Rectal smooth muscle tissue (tissue), 1 donor: ENCODE measurements at regions not wholly inside any gene's neighbourhood (a gene's known extent, or its start where the extent isn't known, plus 50 kb on each side); places are given as distances from the start of the nearest gene placed in this dataset.

Source experiments
- H3K27ac ChIP-seq: one replicate; pipeline ENCODE4 v1.7.0; 2013; ENCODE audit warnings: low read depth, low read length, inconsistent platforms
- H3K27me3 ChIP-seq: one replicate; pipeline ENCODE4 v1.7.0; 2013; ENCODE audit warnings: low read length; ENCODE audit not compliant: control insufficient read depth, insufficient read depth
- H3K36me3 ChIP-seq: one replicate; pipeline ENCODE4 v1.7.0; 2013; ENCODE audit warnings: low read length; ENCODE audit not compliant: control insufficient read depth, insufficient read depth
- H3K4me1 ChIP-seq: one replicate; pipeline ENCODE4 v1.7.0; 2013; ENCODE audit warnings: low read length; ENCODE audit not compliant: control insufficient read depth, insufficient read depth
- H3K4me3 ChIP-seq: one replicate; pipeline ENCODE4 v1.7.0; 2013; ENCODE audit warnings: low read length
- H3K9ac ChIP-seq: one replicate; pipeline ENCODE4 v1.7.0; 2013; ENCODE audit warnings: low read length

DNA sequence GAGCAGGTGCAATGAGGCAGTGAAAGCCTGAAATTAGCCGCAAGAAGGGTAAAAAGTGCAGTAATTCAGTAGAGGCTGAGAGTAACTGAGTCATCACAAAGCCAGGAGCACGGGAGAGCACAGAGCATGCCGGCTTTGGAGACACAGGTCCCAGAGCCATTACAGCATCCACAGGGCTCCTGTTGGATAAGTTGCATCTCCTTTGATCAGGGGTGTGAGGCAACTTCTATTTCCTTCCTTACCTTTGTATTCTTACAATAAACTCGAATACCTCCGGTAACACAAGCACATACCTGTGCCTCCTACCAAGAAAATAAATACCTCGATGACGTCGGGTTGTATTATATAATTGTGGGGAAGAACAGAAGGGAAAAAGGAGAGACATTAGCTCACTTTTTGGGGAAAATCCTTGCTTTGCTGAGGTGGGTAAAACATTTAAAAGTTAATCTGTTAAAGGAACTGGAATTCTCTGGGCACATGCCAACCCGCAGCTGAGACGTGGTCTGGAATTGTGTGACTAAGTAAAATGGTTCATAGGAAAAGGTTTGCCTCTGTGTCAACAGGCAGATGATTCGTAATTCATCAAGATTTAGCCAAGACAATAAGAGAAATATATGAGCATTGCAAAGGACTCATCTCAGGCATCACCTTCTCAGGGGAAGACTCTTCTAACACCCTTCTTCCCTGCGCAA, 360.7 kb upstream of the ZFP64 start:
- no peak overlapping the region for H3K27ac ChIP-seq
- H3K9ac ChIP-seq, result no peak overlapping the region
- H3K27me3 ChIP-seq, result no peaks in the 10 kb centered on the region
- H3K4me3 ChIP-seq, result no peak overlapping the region
- no peaks in the 10 kb centered on the region for H3K4me1 ChIP-seq
- no peaks in the 10 kb centered on the region for H3K36me3 ChIP-seq

DNA sequence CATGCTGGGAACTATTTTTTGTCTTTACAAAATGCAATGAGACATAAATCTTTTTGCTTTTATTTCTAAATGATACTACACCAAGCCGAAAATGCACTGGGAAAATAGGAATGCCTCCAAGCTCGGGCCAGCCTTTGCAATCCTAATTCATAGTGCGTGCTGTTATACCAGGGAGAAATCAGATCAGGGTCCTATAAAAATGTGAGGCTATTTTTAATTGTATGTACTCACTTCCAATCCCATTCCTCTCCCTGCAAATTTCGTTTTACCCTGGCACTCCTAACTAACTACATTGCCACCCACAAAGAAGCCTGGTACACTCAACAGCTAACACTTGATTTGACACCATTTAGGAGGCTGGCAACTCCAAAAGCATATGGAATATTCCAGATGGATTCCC, 350.6 kb upstream of the ZFP64 start:
- Histone ChIP-seq H3K27ac (no peak overlapping the region), H3K36me3 (no peaks in the 10 kb centered on the region)

DNA sequence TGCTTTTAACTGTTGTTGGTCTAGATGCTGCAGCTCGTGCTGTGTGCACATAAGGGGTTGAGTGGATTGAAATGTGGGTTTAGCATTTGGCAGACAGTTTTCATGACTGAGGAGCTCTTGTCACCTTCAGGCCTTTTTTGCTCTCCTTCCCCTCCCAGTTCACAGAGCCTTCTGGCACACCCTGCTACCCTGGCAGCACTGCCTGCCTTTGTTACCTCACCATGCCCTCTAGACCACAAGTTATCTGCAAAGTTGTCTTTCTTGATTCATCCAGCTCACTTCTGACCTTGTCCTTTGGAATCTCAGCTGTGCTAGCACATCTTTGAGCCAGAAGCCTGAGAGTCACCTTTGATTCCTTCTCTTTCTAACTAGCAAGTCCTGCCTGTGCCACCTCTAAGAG, 348.9 kb upstream of the ZFP64 start:
- H3K27ac ChIP-seq, result no peak overlapping the region
- no peaks in the 10 kb centered on the region for H3K36me3 ChIP-seq
- H3K4me1 ChIP-seq, result no peaks in the 10 kb centered on the region
- H3K4me3 ChIP-seq, result no peak overlapping the region
- no peaks in the 10 kb centered on the region for H3K27me3 ChIP-seq
- no peak overlapping the region for H3K9ac ChIP-seq

More for the DNA sequence above, 350.6 kb upstream of the ZFP64 start:
- no peak overlapping the region for H3K9ac ChIP-seq
- no peak overlapping the region for H3K4me3 ChIP-seq
- H3K27me3 ChIP-seq, result no peaks in the 10 kb centered on the region
- H3K4me1 ChIP-seq, result no peaks in the 10 kb centered on the region

DNA sequence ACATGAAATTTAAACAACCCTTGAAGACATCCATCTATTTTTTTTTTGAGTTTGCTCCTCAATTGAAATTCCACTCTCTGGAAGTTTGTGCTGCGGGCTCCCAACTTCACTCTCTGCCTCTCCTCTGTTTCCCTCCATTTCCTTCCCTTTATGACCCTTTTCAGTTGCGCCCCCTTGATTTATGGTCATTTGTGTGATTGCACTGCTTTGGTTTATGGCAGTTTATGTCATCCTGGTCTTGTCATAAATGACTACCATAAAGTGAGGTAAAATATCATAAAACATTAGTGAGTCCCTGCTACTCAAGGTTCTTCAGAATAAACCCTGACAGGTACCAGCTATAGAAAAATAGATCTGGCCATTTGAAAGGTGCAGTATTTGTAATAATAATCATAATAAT, 348.3 kb upstream of the ZFP64 start:
- H3K27me3 ChIP-seq, result no peaks in the 10 kb centered on the region
- H3K27ac ChIP-seq, result no peak overlapping the region
- no peak overlapping the region for H3K9ac ChIP-seq
- no peaks in the 10 kb centered on the region for H3K36me3 ChIP-seq
- no peaks in the 10 kb centered on the region for H3K4me1 ChIP-seq
- no peak overlapping the region for H3K4me3 ChIP-seq

DNA sequence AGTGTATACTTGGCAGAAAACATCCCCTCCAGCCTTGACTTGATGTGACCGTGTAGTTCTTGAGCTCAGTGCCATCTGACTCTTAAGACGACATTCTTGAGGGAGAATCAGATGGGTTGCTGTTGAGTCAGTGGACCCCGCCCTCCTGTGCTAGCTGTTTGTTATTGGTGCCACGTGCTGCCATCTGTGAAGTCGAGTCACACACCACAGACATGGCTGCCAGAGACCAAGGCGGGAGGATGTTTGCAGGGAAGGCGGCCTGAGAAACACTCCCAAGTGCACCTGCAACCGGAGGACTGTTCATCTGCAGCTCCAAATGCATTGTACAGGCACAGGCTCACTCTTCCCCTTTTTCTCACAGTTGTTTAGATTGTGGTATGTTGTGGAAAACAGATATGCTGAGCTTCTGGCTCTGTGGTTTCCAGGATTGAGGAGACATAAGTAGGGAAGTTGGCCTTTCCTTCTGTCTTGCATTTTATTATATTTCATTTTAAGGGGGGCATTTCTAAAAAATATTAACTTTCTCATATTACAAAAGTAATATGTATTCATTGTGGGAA, 345.3 kb upstream of the ZFP64 start:
- Histone ChIP-seq H3K4me1 (no peaks in the 10 kb centered on the region), H3K9ac (no peak overlapping the region), H3K27me3 (no peaks in the 10 kb centered on the region), H3K36me3 (no peaks in the 10 kb centered on the region), H3K4me3 (no peak overlapping the region), H3K27ac (no peak overlapping the region)

DNA sequence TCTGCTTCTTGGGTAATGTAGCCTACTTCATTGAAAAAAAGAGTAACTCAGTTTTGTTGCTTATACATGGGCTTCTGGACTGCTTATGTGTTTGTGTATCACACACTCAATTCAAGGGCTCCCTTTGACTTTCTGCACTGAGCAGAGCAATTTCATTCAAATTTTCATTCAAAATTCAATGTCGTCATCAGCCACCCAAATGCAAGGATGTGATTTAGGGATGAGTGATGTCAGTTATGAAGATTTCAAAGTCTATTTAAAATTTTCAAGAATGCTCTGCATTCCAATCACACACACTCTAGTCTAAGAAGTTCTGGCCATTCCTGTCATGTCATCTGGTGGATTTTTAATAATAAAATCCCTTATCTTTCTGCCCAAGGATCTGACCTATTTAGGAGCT, 344.5 kb upstream of the ZFP64 start:
- Histone ChIP-seq H3K27me3 (no peaks in the 10 kb centered on the region), H3K36me3 (no peaks in the 10 kb centered on the region), H3K4me3 (no peak overlapping the region), H3K9ac (no peak overlapping the region), H3K4me1 (no peaks in the 10 kb centered on the region), H3K27ac (no peak overlapping the region)

DNA sequence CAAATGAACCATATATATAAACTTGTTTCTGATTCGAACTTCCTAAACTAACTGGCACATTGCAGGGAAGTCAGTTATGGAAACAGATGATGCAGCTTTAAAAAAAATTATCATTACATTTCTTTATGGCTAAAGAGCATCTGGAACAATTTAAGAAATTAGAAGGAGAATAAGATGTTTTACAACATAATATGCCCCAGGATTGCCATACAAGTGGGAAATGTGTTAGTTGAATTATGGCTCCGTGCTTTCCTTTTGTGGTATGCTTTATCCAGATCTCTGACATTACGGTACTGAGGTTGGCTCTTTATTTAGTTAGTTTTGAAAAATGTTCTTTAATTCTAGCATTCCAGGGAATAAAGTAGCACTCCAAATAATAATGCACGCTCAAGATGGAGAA, 343.0 kb upstream of the ZFP64 start:
- Histone ChIP-seq H3K27me3 (no peaks in the 10 kb centered on the region), H3K4me1 (no peaks in the 10 kb centered on the region), H3K4me3 (no peak overlapping the region), H3K36me3 (no peaks in the 10 kb centered on the region), H3K27ac (no peak overlapping the region), H3K9ac (no peak overlapping the region)

DNA sequence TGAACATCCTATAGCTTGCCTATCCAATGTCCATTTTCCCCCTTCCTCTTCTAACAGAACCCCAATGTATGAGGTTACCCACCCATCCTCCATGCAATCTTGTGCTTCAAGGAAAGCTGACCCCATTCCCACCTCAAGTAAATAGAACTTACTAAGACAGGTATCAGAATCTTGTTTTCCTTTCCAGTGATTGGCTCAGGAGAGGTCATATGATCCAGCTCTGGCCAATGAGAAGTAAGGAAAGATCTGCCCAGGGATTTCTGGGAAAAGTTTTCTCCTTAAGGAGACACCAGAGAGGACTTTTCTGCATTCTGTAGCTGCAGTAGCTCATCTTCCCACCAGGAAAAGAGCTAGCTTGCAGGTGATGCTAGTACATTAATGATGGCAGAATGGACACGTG, 341.8 kb upstream of the ZFP64 start:
- no peaks in the 10 kb centered on the region for H3K4me1 ChIP-seq
- no peak overlapping the region for H3K4me3 ChIP-seq
- H3K27ac ChIP-seq, result no peak overlapping the region
- no peak overlapping the region for H3K9ac ChIP-seq
- H3K27me3 ChIP-seq, result no peaks in the 10 kb centered on the region
- no peaks in the 10 kb centered on the region for H3K36me3 ChIP-seq

DNA sequence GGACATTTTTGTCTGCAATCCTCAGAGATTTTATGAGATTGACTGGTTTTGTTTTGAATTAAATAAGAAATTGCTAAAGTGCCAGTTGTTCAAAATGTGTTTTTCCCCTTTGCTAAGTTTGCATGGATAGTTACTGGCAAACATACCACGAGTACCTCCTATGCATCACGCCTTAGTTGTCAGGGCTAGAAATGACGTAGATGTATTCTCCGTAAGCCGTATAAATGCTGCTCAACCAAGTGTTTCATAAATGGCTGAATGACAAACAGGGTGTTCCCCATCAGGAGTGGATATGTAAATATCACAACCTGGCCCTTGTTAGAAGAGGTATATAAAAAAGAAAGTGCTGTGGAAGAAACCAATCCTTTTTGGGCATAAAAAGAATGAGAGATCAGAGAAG, 341.1 kb upstream of the ZFP64 start:
- Histone ChIP-seq H3K4me1 (no peaks in the 10 kb centered on the region), H3K27me3 (no peaks in the 10 kb centered on the region), H3K9ac (no peak overlapping the region), H3K36me3 (no peaks in the 10 kb centered on the region), H3K27ac (no peak overlapping the region), H3K4me3 (no peak overlapping the region)

DNA sequence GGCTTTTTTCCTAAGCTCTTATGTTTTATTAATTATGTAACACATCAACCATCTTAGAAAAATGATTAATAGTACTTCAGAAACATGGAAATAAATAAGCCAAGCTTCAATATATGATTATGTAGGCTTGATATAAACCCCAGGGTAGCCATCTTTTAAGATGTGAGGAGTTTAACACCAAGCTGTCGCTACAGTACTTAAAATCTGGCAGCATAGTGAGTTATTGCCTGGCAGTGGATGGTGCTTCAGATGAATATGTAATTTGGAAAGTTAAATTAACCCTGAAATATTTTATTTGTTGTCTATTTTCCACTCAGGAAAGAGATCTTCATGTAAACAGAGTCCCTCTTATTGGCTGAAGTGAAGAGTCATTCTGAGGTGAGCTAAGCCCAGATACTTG, 339.0 kb upstream of the ZFP64 start:
- H3K27ac ChIP-seq, result no peak overlapping the region
- no peaks in the 10 kb centered on the region for H3K4me1 ChIP-seq
- no peaks in the 10 kb centered on the region for H3K36me3 ChIP-seq
- no peak overlapping the region for H3K4me3 ChIP-seq
- no peak overlapping the region for H3K9ac ChIP-seq
- no peaks in the 10 kb centered on the region for H3K27me3 ChIP-seq

DNA sequence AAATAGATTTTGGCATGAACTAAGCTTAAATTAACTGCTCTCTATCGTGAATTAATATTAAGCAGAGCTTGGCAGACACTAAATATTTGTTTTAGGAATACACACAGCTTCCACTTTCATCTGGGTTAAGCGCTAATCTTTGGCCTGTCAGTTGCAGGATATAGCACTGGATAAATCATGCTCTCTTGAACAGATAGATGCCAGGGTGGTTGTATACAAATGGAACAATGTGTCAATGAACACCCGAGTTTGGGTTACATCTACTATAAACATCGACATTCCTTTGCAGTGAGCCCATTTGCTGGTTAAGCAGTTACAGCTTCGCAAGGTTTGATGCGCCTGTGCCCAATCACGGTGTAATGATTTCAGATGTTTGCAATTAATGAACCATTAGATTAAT, 338.2 kb upstream of the ZFP64 start:
- H3K36me3 ChIP-seq, result no peaks in the 10 kb centered on the region
- no peaks in the 10 kb centered on the region for H3K4me1 ChIP-seq

DNA sequence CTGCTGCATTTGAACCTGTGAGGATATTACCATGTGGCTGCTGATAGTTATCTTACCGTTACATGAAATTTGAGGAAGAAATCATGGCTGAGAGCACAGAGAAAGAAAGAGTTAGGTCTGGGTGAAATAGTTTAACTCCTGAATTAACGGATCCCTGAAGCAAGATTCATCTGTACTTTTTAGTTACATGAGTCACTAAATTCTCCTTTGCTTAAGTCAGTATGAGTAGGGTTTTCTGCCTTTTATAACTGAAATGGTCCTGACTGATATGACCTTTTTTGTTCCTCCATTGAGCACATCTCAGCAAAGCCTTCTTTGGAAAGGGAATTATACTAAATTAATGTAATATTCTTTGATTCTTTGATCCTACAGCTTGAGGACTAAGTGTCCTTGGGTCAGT, 333.3 kb upstream of the ZFP64 start:
- Histone ChIP-seq H3K4me3 (no peak overlapping the region), H3K9ac (no peak overlapping the region), H3K36me3 (no peaks in the 10 kb centered on the region), H3K4me1 (no peaks in the 10 kb centered on the region), H3K27ac (no peak overlapping the region), H3K27me3 (no peaks in the 10 kb centered on the region)

More for the DNA sequence above, 338.2 kb upstream of the ZFP64 start:
- Histone ChIP-seq H3K27me3 (no peaks in the 10 kb centered on the region), H3K27ac (no peak overlapping the region), H3K9ac (no peak overlapping the region), H3K4me3 (no peak overlapping the region)

DNA sequence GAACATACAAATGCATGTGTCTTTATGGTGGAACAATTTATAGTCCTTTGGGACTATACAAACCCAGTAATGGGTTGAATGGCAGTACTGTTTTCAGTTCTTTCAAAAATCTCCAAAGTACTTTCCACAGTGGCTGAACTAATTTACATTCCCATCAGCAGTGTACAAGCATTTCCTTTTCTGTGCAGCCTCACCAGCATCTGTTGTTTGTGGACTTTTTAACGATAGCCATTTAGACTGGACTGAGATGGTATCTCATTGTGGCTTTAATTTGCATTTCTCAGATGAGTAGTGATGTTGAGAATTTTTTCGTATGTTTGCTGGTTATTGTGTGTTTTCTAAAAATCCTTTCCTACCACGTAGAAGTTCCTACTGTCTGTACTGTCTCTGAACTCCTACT, 327.2 kb upstream of the ZFP64 start:
- Histone ChIP-seq H3K4me3 (no peak overlapping the region), H3K27ac (no peak overlapping the region), H3K36me3 (no peaks in the 10 kb centered on the region), H3K9ac (no peak overlapping the region), H3K4me1 (no peaks in the 10 kb centered on the region), H3K27me3 (no peaks in the 10 kb centered on the region)
